Transverse colon (tissue), 4 donors: ENCODE measurements at regions not wholly inside any gene's neighbourhood (a gene's known extent, or its start where the extent isn't known, plus 50 kb on each side); places are given as distances from the start of the nearest gene placed in this dataset.
A peak's percentile ranks its signal among the peaks of the same experiment; 100 is the strongest.

Experiments
- DNase-seq: peaks from one replicate; pipeline ENCODE4 v3.0.0-alpha.2; 2019
- H3K27ac ChIP-seq, 4 donors: fragments of 200-600 bp; sonication (generic); 2 replicates each; pipeline ENCODE4 v1.5.1; 2016 to 2018; ENCODE audit warnings: inconsistent platforms in 4 of 4
- H3K27me3 ChIP-seq: fragments of 200-600 bp; sonication (generic); 2 replicates; pipeline ENCODE4 v1.5.1; 2017; ENCODE audit warnings: inconsistent platforms
- H3K36me3 ChIP-seq, 4 donors: fragments of 200-600 bp; sonication (generic); 2 replicates each; pipeline ENCODE4 v1.5.1; 2017 to 2019; ENCODE audit warnings: inconsistent platforms in 4 of 4
- H3K4me1 ChIP-seq, 4 donors: fragments of 200-600 bp; sonication (generic); 2 replicates each; pipeline ENCODE4 v1.5.1; 2017 to 2020; ENCODE audit warnings: inconsistent platforms in 4 of 4
- H3K4me3 ChIP-seq, 4 donors: fragments of 200-600 bp; sonication (generic); 1 replicate in 1 of 4; 2 replicates in 3 of 4; pipeline versions ENCODE4 v1.5.1 to v1.6.1; 2017 to 2019; ENCODE audit warnings: inconsistent platforms in 4 of 4
- H3K9me3 ChIP-seq, 2 donors: fragments of 200-600 bp; sonication (generic); 2 replicates each; pipeline ENCODE4 v1.5.1; 2017 to 2019; ENCODE audit warnings: inconsistent platforms in 2 of 2
- EP300 ChIP-seq: sonication (generic); formaldehyde crosslinking; IDR thresholded peaks from one replicate; pipeline ENCODE4 v1.6.1; 2017; ENCODE audit warnings: antibody characterized with exemption, low read depth
- POLR2A ChIP-seq: fragments of 450-650 bp; IDR thresholded peaks from one replicate; pipeline ENCODE4 v1.6.1; 2016; ENCODE audit warnings: antibody characterized with exemption, mild to moderate bottlenecking, moderate library complexity
- POLR2AphosphoS5 ChIP-seq, 3 donors: sonication (generic); formaldehyde crosslinking; IDR thresholded peaks; one replicate each; pipeline ENCODE4 v1.6.1; 2016; ENCODE audit warnings: antibody characterized with exemption in 3 of 3
- WGBS, 2 donors: methylation state at CpG; one replicate each; pipeline ENCODE4 v1.1.5; 2018; ENCODE audit warnings: low coverage in 1 of 2; 5-methylcytosine and 5-hydroxymethylcytosine counted together
- in situ Hi-C, 4 donors: fragments of 200-750 bp; cut with MboI; loops; one replicate each; pipeline versions ENCODE4 v1.15.0 to v1.15.1; 2017; ENCODE audit warnings: low sequenced_read_pairs in 3 of 4, low pct_ligation_motif_present in 1 of 4, low pct_unique_long_range_greater_than_20kb in 1 of 4
- intact Hi-C: fragments of 100-400 bp; cut with DNase I; formaldehyde crosslinking; loops from one replicate; pipeline ENCODE4 v1.15.1; 2023; ENCODE audit warnings: low total_unique reads
- TF ChIP-seq, protein P1 (sequence below), 5 experiments: fragments of 200-600 bp in 3 of 5; fragments of 450-650 bp in 2 of 5; sonication (generic) in 3 of 5; IDR thresholded peaks; 1 replicate in 2 of 5; 2 replicates in 3 of 5; pipeline ENCODE4 v1.5.1; 2016 to 2017; ENCODE audit warnings: antibody characterized with exemption in 5 of 5, inconsistent platforms in 3 of 5, mild to moderate bottlenecking in 2 of 5, moderate library complexity in 1 of 5

DNA sequence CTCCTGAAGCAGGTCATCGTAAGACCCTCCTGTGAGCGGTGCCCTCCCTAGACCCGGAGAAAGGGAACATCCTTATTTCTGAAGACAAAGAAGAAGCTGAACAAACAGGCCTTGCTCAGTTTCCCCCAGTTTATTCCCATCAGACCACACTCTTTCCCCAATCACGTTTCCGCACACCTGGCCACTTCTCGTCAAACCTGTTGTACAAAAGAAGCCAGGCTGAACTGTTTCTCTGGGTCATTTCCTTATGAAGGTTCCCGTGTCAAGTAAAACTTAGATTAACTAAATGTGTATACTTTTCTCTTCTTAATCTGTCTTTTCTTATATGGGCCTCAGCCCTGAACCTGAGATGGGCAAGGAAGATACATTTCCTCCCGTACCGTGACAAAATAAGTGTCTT, 111.6 kb upstream of the ENPP6 start:
- peak overlapping the region in 3 of 4 donors; percentile 24 to 44 (median 36) for H3K27ac ChIP-seq
- no peak overlapping the region for H3K4me3 ChIP-seq
- no peaks in the 10 kb centered on the region for H3K9me3 ChIP-seq
- TF ChIP-seq POLR2A (no peak), POLR2AphosphoS5 (IDR thresholded peaks at IDR 0.05) (no peak), EP300 (no peak)
- TF ChIP-seq, protein P1, sequence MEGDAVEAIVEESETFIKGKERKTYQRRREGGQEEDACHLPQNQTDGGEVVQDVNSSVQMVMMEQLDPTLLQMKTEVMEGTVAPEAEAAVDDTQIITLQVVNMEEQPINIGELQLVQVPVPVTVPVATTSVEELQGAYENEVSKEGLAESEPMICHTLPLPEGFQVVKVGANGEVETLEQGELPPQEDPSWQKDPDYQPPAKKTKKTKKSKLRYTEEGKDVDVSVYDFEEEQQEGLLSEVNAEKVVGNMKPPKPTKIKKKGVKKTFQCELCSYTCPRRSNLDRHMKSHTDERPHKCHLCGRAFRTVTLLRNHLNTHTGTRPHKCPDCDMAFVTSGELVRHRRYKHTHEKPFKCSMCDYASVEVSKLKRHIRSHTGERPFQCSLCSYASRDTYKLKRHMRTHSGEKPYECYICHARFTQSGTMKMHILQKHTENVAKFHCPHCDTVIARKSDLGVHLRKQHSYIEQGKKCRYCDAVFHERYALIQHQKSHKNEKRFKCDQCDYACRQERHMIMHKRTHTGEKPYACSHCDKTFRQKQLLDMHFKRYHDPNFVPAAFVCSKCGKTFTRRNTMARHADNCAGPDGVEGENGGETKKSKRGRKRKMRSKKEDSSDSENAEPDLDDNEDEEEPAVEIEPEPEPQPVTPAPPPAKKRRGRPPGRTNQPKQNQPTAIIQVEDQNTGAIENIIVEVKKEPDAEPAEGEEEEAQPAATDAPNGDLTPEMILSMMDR (IDR thresholded peaks at IDR 0.05) = no peak
- intact Hi-C loops (no loop called here), in situ Hi-C loops (no loop called here)
- H3K27me3 ChIP-seq = no peaks in the 10 kb centered on the region
- 74 to 100% methylated on average over 3 to 9 of the region's 9 CpGs for WGBS, 2 donors
- peak; percentile 60 for DNase-seq
- H3K36me3 ChIP-seq = no peaks in the 10 kb centered on the region
- H3K4me1 ChIP-seq = peaks cover 3 to 36% (median 11%) of the 10 kb centered on the region in 4 donors

DNA sequence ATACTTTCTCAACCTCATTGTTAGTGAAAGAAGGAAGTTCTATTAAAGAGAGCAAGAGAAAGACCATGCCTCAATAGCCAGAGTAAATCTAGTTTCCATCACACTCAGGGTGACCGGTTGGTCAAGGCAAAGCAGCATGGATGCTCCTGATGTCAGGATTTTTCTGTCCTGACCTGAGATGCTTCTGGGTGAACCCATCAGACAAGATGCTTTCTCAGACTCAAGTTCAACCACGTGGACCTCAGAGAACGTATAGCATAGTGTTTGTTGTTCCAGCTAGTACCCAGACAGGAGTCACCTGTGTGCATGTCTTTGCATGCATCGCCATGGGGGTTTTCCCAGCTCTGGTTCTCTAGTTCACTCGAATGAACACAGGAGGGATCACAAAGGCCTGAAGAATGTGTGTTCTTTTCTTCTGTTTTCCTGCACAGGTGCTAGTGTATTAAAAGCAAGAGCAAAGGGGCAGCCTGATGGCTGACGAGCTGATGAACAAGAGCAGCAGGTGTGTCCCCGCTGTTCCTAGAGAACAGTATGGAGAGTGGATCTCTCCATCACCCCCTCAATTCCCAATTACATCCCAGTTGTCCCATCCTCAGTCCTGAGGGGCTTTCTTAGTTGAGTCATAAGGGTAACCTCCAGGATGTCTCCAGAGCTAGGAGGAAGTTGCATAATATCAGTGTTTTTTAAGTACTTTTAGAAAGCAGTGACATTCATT, 110.5 kb upstream of the ENPP6 start:
- no peak overlapping the region for H3K4me3 ChIP-seq
- in situ Hi-C loops (no loop called here), intact Hi-C loops (no loop called here)
- H3K36me3 ChIP-seq = no peaks in the 10 kb centered on the region
- peak overlapping the region in 3 of 4 donors; percentile 11 to 36 (median 20) for H3K27ac ChIP-seq
- no peaks in the 10 kb centered on the region for H3K27me3 ChIP-seq
- DNase-seq = no peak
- TF ChIP-seq POLR2AphosphoS5 (IDR thresholded peaks at IDR 0.05) (no peak), POLR2A (no peak)
- TF ChIP-seq, protein P1 (IDR thresholded peaks at IDR 0.05) = no peak
- 74 to 83% methylated on average over 2 to 7 of the region's 7 CpGs for WGBS, 2 donors
- H3K4me1 ChIP-seq = peaks cover 3 to 36% (median 11%) of the 10 kb centered on the region in 4 donors
- no peaks in the 10 kb centered on the region for H3K9me3 ChIP-seq

DNA sequence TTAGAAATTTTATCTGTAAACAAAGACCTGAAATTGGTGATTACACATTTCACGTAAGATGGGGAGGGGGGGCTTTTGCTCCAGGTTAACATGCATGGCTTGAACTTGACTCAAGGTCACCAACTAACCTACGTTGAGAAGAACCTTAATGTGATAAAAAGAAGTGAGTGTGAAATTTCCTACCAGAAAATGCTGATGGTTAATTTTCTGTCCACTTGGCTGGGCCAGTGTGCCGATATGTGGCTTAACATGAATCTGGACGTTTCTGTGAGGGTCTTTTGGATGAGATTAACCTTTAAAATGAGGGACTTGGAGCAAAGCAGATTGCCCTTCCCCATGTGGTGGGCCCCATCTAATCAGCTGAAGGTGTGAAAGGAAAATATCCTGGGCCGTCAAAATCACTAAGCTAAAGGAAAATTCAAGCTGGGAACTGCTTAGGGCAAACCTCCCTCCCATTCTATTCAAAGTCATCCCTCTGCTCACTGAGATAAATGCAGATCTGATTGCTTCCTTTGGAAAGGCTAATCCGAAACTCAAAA, 107.3 kb upstream of the ENPP6 start:
- intact Hi-C loops = no loop called here
- Histone ChIP-seq H3K9me3 (no peaks in the 10 kb centered on the region), H3K4me1 (peaks cover 0 to 16% (median 2%) of the 10 kb centered on the region in 4 donors), H3K27ac (no peak overlapping the region), H3K27me3 (no peaks in the 10 kb centered on the region), H3K4me3 (no peak overlapping the region), H3K36me3 (no peaks in the 10 kb centered on the region)
- DNase-seq = no peak
- in situ Hi-C loops = no loop called here
- TF ChIP-seq, protein P1 (IDR thresholded peaks at IDR 0.05) = no peak
- TF ChIP-seq POLR2A (no peak), POLR2AphosphoS5 (IDR thresholded peaks at IDR 0.05) (no peak), EP300 (no peak)
- 79 to 89% methylated on average over 5 to 6 of the region's 6 CpGs for WGBS, 2 donors

DNA sequence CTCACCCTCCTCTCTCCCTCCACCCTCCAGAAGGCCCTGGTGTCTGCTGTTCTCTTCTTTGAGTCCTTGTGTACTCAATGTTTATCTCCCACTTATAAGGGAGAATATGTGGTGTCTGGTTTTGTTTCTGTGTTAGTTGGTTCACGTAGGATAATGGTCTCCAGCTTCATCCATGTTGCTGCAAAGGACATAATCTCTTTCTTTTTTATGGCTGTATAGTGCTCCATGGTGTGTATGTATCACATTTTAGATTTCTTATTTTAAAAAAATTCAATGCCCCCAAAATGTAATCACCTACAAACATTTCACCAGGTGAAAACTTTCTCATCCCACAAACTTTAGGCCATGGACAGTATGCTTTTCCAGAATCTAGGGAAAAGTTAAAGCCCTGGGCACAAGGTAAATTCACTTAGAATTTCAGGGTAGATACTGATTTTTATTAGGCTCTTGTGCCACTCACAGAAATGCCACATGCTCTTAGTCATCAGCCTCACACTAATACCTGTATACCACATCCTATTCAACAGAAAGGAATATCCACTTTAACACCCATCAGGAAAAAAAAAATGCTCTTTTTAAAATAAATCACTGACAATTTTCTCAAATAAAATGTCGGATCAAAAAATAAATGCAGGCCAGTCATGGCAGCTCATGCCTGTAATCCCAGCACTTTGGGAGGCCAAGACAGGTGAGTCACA, 104.8 kb upstream of the ENPP6 start:
- in situ Hi-C loops (no loop called here), intact Hi-C loops (no loop called here)
- no peaks in the 10 kb centered on the region for H3K36me3 ChIP-seq
- H3K27ac ChIP-seq = no peak overlapping the region
- no peaks in the 10 kb centered on the region for H3K9me3 ChIP-seq
- no peaks in the 10 kb centered on the region for H3K4me1 ChIP-seq
- H3K27me3 ChIP-seq = no peaks in the 10 kb centered on the region
- 87 to 95% methylated on average over 2 of the region's 2 CpGs for WGBS, 2 donors
- H3K4me3 ChIP-seq = no peak overlapping the region
- no peak for TF ChIP-seq POLR2A
- TF ChIP-seq POLR2AphosphoS5 (IDR thresholded peaks at IDR 0.05) = no peak
- TF ChIP-seq, protein P1 (IDR thresholded peaks at IDR 0.05) = no peak
- no peak for TF ChIP-seq EP300
- no peak for DNase-seq
